ENCODE measurements at regions not wholly inside any gene's neighbourhood (a gene's known extent, or its start where the extent isn't known, plus 50 kb on each side); places are given as distances from the start of the nearest gene placed in this dataset.

DNA sequence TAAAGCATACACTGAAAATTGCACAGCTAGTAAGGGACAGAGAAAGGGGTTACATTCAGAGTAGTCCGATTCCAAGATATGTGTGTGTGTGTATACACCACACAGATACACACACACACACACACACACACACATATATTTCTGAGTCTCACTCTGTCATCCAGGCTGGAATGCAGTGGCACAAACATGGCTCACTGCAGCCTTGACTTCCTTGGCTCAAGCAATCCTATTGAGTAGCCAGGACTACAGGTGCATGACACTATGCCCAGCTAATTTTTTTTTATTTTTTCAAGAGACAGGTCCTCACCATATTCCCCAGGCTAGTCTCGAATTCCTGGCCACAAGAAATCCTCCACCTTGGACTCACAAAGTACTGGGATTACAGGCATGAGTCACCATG, 68.1 kb upstream of the ITPRID2 start:
- intact Hi-C loops (cut with micrococcal nuclease; ENCODE audit: unreplicated experiment): no loop called here
- H3K4me1 ChIP-seq (ENCODE audit: insufficient read depth, low read length, poor library complexity, severe bottlenecking): no peaks in the 10 kb centered on the region
- no peak for TF ChIP-seq EZH2phosphoT487 (IDR thresholded peaks at IDR 0.05; ENCODE audit: borderline replicate concordance, low read depth, low read length)
- H3K79me2 ChIP-seq (ENCODE audit: insufficient read depth, low read depth, low read length): no peaks in the 10 kb centered on the region
- no peaks in the 10 kb centered on the region for H4K20me1 ChIP-seq (ENCODE audit: insufficient read depth, low read length)
- no peaks in the 10 kb centered on the region for H3K9me2 ChIP-seq (ENCODE audit: insufficient read depth, low read length)
- CTCF ChIA-PET (ENCODE audit: unreplicated experiment): no interaction called here
- no peak for DNase-seq (ENCODE audit: low spot score)
- no peaks in the 10 kb centered on the region for H3K9me3 ChIP-seq (ENCODE audit: low read length)
- no peak overlapping the region for H3K4me2 ChIP-seq (ENCODE audit: low read length)
- no peaks in the 10 kb centered on the region for H3K36me3 ChIP-seq (ENCODE audit: insufficient read depth, low read length)
- H3K27ac ChIP-seq (ENCODE audit: low read depth, low read length, poor library complexity, severe bottlenecking): no peak overlapping the region
- BruUV-seq (replicated peaks): no TSS peak
- POLR2A ChIA-PET: interaction anchor here (0.6 kb wide), 1 partner anchor 70 kb away, joined by 4 read pairs; no protein-coding TSS in a partner anchor
- no peak overlapping the region for H3K4me3 ChIP-seq (ENCODE audit: low read depth, low read length, poor library complexity, severe bottlenecking)
- H2AFZ ChIP-seq (ENCODE audit: low read length): no peak overlapping the region

DNA sequence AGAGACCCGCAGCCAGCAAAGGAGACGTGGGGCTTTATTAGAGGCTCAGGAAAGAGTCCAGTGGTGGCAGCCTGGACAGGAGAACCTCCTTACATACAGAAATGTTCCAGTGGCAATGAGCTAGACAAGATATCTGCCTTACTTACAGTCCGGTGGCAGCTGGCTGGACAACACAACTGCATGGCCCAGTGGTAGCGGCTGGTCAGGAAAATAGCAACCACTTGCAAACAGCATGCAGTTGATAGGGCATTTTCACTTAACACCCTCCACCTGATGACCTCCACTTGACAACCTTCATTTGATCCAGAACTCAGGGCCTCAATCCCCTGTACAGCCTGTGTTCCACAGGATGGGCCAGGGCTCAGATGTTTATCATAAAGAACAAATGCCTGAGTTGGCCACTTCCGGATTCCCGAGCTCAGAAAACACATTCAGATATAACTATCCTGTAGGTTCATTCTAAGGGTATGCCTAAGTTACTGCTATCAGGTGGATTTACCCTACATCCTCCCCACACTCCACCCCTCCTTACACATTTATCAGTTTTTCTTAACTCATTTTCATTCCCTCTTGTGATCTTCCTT, 63.3 kb upstream of the ITPRID2 start:
- BruUV-seq (replicated peaks): no TSS peak
- no peaks in the 10 kb centered on the region for H4K20me1 ChIP-seq (ENCODE audit: insufficient read depth, low read length)
- no peak for DNase-seq (ENCODE audit: low spot score)
- no peak overlapping the region for H3K27ac ChIP-seq (ENCODE audit: low read depth, low read length, poor library complexity, severe bottlenecking)
- H2AFZ ChIP-seq (ENCODE audit: low read length): no peak overlapping the region
- intact Hi-C loops (cut with micrococcal nuclease; ENCODE audit: unreplicated experiment): no loop called here
- TF ChIP-seq, protein P1, sequence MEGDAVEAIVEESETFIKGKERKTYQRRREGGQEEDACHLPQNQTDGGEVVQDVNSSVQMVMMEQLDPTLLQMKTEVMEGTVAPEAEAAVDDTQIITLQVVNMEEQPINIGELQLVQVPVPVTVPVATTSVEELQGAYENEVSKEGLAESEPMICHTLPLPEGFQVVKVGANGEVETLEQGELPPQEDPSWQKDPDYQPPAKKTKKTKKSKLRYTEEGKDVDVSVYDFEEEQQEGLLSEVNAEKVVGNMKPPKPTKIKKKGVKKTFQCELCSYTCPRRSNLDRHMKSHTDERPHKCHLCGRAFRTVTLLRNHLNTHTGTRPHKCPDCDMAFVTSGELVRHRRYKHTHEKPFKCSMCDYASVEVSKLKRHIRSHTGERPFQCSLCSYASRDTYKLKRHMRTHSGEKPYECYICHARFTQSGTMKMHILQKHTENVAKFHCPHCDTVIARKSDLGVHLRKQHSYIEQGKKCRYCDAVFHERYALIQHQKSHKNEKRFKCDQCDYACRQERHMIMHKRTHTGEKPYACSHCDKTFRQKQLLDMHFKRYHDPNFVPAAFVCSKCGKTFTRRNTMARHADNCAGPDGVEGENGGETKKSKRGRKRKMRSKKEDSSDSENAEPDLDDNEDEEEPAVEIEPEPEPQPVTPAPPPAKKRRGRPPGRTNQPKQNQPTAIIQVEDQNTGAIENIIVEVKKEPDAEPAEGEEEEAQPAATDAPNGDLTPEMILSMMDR (conservative IDR thresholded peaks at IDR 0.05; ENCODE audit: low read length): no peak
- no peak for TF ChIP-seq EZH2phosphoT487 (IDR thresholded peaks at IDR 0.05; ENCODE audit: borderline replicate concordance, low read depth, low read length)
- no peaks in the 10 kb centered on the region for H3K4me1 ChIP-seq (ENCODE audit: insufficient read depth, low read length, poor library complexity, severe bottlenecking)
- no peaks in the 10 kb centered on the region for H3K9me2 ChIP-seq (ENCODE audit: insufficient read depth, low read length)
- no peak overlapping the region for H3K4me2 ChIP-seq (ENCODE audit: low read length)
- ChIA-PET POLR2A (interaction anchor here (0.7 kb wide), 1 partner anchor 30 kb away, joined by 3 read pairs; no protein-coding TSS in a partner anchor), CTCF (ENCODE audit: unreplicated experiment) (no interaction called here)
- H3K36me3 ChIP-seq (ENCODE audit: insufficient read depth, low read length): no peaks in the 10 kb centered on the region
- H3K9me3 ChIP-seq (ENCODE audit: low read length): no peaks in the 10 kb centered on the region
- H3K79me2 ChIP-seq (ENCODE audit: insufficient read depth, low read depth, low read length): no peaks in the 10 kb centered on the region
- H3K4me3 ChIP-seq (ENCODE audit: low read depth, low read length, poor library complexity, severe bottlenecking): no peak overlapping the region

DNA sequence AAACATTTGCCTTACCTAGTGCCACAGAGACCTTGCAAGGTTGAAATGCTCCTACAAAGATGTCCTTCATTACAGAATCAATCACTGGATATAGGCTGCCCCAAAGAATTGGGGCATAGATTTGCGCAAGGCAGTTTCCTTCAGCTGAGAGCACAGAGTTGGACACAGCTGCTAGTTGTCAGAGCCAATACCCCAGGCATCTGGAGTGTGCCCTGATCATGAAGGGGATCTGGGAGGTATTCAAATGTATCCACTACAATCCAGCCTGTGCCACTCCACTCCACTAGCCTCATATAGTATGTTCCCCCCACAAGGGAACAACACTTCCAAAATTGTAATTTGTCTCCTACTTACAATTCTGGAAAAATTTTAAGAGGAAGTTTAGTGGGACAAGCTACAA, 62.3 kb upstream of the ITPRID2 start:
- H3K4me3 ChIP-seq (ENCODE audit: low read depth, low read length, poor library complexity, severe bottlenecking): no peak overlapping the region
- no peak overlapping the region for H2AFZ ChIP-seq (ENCODE audit: low read length)
- CTCF ChIA-PET (ENCODE audit: unreplicated experiment): no interaction called here
- no peak overlapping the region for H3K4me2 ChIP-seq (ENCODE audit: low read length)
- TF ChIP-seq EZH2phosphoT487 (IDR thresholded peaks at IDR 0.05; ENCODE audit: borderline replicate concordance, low read depth, low read length): no peak
- TF ChIP-seq, protein P1 (conservative IDR thresholded peaks at IDR 0.05; ENCODE audit: low read length): no peak
- BruUV-seq (replicated peaks): no TSS peak
- intact Hi-C loops (cut with micrococcal nuclease; ENCODE audit: unreplicated experiment): no loop called here
- no peak overlapping the region for H3K27ac ChIP-seq (ENCODE audit: low read depth, low read length, poor library complexity, severe bottlenecking)
- H3K79me2 ChIP-seq (ENCODE audit: insufficient read depth, low read depth, low read length): no peaks in the 10 kb centered on the region
- H3K9me3 ChIP-seq (ENCODE audit: low read length): no peaks in the 10 kb centered on the region
- H3K36me3 ChIP-seq (ENCODE audit: insufficient read depth, low read length): no peaks in the 10 kb centered on the region
- POLR2A ChIA-PET: no interaction called here
- H3K4me1 ChIP-seq (ENCODE audit: insufficient read depth, low read length, poor library complexity, severe bottlenecking): no peaks in the 10 kb centered on the region
- DNase-seq (ENCODE audit: low spot score): no peak
- no peaks in the 10 kb centered on the region for H3K9me2 ChIP-seq (ENCODE audit: insufficient read depth, low read length)
- H4K20me1 ChIP-seq (ENCODE audit: insufficient read depth, low read length): no peaks in the 10 kb centered on the region

Data from OCI-LY7 (cell line).